ENCODE measurements at regions not wholly inside any gene's neighbourhood (a gene's known extent, or its start where the extent isn't known, plus 50 kb on each side); places are given as distances from the start of the nearest gene placed in this dataset.

DNA sequence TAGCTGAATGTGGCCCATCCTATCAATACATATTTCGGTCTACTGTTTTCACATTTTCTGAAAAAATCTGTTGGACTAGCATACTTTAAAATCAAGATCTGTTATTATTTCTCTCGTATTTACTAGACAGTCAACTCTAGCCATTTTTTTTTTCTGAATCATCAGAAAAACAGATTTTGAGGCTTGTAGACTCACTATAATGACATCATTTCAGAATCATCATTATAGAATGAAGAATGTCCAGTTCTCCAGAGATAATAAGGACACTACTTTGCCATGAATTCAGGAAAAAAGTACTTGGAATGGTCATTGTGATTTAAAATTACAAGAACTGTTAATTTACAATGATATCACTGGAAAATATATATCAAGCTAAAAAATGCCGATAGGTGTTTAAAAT lies 589.8 kb downstream of the KCNH5 start:
- no peak for TF ChIP-seq CTCF (IDR thresholded peaks at IDR 0.05; ENCODE audit: extremely low read depth, insufficient read depth, missing control alignments)
- DNase-seq (ENCODE audit: low spot score): no peak
- in situ Hi-C loops (cut with MboI; ENCODE audit: low pct_unique_long_range_greater_than_20kb, low sequenced_read_pairs, unreplicated experiment): no loop called here

DNA sequence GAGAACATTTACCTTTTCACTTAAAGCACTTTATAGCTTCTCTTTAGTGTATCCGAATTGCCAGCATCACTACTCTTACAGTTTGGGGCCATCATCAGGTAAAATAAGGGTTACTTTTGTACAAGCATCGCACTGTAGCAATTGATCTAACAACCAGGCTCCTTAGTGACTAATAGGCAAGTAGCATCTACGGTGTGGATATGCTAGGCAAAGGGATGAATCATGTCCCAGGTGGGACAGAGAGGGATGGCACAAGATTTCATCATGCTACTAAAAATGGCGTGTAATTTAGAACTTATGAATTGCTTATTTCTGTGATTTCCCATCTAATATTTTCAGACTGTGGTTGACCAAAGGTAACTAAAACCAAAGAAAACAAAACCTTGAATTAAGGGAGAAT lies 582.3 kb downstream of the KCNH5 start:
- no peak for TF ChIP-seq CTCF (IDR thresholded peaks at IDR 0.05; ENCODE audit: extremely low read depth, insufficient read depth, missing control alignments)
- in situ Hi-C loops (cut with MboI; ENCODE audit: low pct_unique_long_range_greater_than_20kb, low sequenced_read_pairs, unreplicated experiment): no loop called here
- no peak for DNase-seq (ENCODE audit: low spot score)

DNA sequence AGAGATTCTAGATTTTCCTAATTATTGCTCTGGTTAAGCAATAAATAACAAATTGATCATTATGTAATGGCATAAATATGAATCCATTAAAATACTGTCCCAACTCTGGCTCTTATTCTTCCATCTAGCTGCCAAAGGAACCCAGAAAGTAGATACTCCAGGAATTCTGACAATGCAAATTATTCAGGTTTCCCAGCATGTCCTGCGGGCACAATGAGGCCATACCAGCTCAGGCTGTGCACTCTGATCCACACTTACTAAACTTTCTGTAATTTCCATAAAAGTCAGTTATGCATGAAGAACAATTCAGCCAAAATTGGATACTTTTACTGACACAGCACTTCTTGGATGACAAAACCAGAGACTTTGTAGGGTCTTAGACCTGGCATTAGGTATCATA lies 576.3 kb downstream of the KCNH5 start:
- in situ Hi-C loops (cut with MboI; ENCODE audit: low pct_unique_long_range_greater_than_20kb, low sequenced_read_pairs, unreplicated experiment): no loop called here
- no peak for TF ChIP-seq CTCF (IDR thresholded peaks at IDR 0.05; ENCODE audit: extremely low read depth, insufficient read depth, missing control alignments)
- DNase-seq (ENCODE audit: low spot score): no peak

- in situ Hi-C loops (cut with MboI; ENCODE audit: low pct_unique_long_range_greater_than_20kb, low sequenced_read_pairs, unreplicated experiment): no loop called here
- no peak for DNase-seq (ENCODE audit: low spot score)
- no peak for TF ChIP-seq CTCF (IDR thresholded peaks at IDR 0.05; ENCODE audit: extremely low read depth, insufficient read depth, missing control alignments)
These were observed 574.3 kb downstream of the KCNH5 start for GRCh38 chr14:62470935-62471334.

DNA sequence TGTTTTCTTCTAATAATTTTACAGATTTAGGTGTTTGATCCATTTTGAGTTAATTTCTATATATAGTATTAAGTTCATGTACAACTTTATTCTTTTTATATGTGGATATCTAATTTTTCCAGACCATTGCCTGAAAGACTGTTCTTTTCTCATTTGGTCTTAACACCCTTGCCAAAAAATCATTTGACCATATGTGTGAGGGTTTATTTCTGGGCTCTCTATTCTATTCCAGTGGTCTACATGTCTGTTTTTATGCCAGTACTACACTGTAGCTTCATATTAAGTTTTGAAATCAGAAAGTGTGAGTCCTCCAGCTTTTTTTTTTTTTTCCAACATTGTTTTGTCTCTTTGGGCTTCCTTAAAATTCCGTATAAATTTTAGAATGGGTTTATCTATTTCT lies 554.1 kb downstream of the KCNH5 start:
- in situ Hi-C loops (cut with MboI; ENCODE audit: low pct_unique_long_range_greater_than_20kb, low sequenced_read_pairs, unreplicated experiment): no loop called here
- no peak for DNase-seq (ENCODE audit: low spot score)
- TF ChIP-seq CTCF (IDR thresholded peaks at IDR 0.05; ENCODE audit: extremely low read depth, insufficient read depth, missing control alignments): no peak

- in situ Hi-C loops (cut with MboI; ENCODE audit: low pct_unique_long_range_greater_than_20kb, low sequenced_read_pairs, unreplicated experiment): no loop called here
- DNase-seq (ENCODE audit: low spot score): no peak
- no peak for TF ChIP-seq CTCF (IDR thresholded peaks at IDR 0.05; ENCODE audit: extremely low read depth, insufficient read depth, missing control alignments)
These were observed 547.5 kb downstream of the KCNH5 start for GRCh38 chr14:62497708-62498107.

Data from GM13977 (cell line).